H1 (cell line): ENCODE measurements at regions not wholly inside any gene's neighbourhood (a gene's known extent, or its start where the extent isn't known, plus 50 kb on each side); places are given as distances from the start of the nearest gene placed in this dataset.

Experiments
- ATF2 ChIP-seq: IDR thresholded peaks from 2 replicates; pipeline ENCODE4 v1.6.1; 2012; ENCODE audit warnings: low read length, inconsistent platforms
- CHD7 ChIP-seq: fragments of 300-600 bp; sonication (generic); IDR thresholded peaks from 2 replicates; pipeline ENCODE4 v1.7.1; 2012; ENCODE audit warnings: low read length, moderate library complexity, mild to moderate bottlenecking, inconsistent platforms; ENCODE audit not compliant: insufficient replicate concordance
- CTCF ChIP-seq, 3 experiments: IDR thresholded peaks; 1 replicate in 2 of 3; 2 replicates in 1 of 3; pipeline versions ENCODE4 v1.5.1 to v1.6.1; 2011; ENCODE audit warnings: low read length in 3 of 3, mild to moderate bottlenecking in 3 of 3, inconsistent platforms in 2 of 3, low read depth in 1 of 3, moderate library complexity in 1 of 3; ENCODE audit not compliant: insufficient read depth in 1 of 3; ENCODE audit errors: control extremely low read depth in 1 of 3
- JUND ChIP-seq: IDR thresholded peaks from 2 replicates; pipeline ENCODE4 v1.6.1; 2011; ENCODE audit warnings: mild to moderate bottlenecking, improper control_type of control experiment, low read length
- POU5F1 ChIP-seq: IDR thresholded peaks from 2 replicates; pipeline ENCODE4 v1.6.1; 2011; ENCODE audit warnings: low read depth, mild to moderate bottlenecking, low read length, moderate library complexity
- USF2 ChIP-seq: IDR thresholded peaks from 2 replicates; pipeline ENCODE4 v1.6.1; 2011; ENCODE audit warnings: low read length, improper control_type of control experiment

GRCh38 chr22:34015642-34016041, 95.4 kb upstream of the LARGE1 start (continued):
- no peak for TF ChIP-seq CHD7
- TF ChIP-seq USF2: no peak
- TF ChIP-seq POU5F1: no peak
- TF ChIP-seq CTCF (IDR thresholded peaks at IDR 0.05; ENCODE audit: control extremely low read depth in 1 of 3, insufficient read depth in 1 of 3, low read depth in 1 of 3, low read length in 3 of 3): no peak
- no peak for TF ChIP-seq ATF2
- no peak for TF ChIP-seq JUND
